NCI-H82 treated with DMSO at 0.1 percent for 48 hours (cell line): ENCODE measurements at regions not wholly inside any gene's neighbourhood (a gene's known extent, or its start where the extent isn't known, plus 50 kb on each side); places are given as distances from the start of the nearest gene placed in this dataset.

ENCODE experiments used
- DNase-seq: peaks from one replicate; lab custom pipeline; 2025; ENCODE audit not compliant: unreplicated experiment; lab: John Stamatoyannopoulos, UW

GRCh38 chr1:240672132-240672811, 60.3 kb upstream of the GREM2 start:
- DNase-seq: no peak

GRCh38 chr1:240667351-240667750, 55.4 kb upstream of the GREM2 start:
- DNase-seq: no peak

- no peak for DNase-seq
Measured at GRCh38 chr1:240666568-240667198, 54.7 kb upstream of the GREM2 start.

- peak; percentile 73 for DNase-seq
Measured at GRCh38 chr1:240663169-240663879, 51.4 kb upstream of the GREM2 start.
